ENCODE measurements at regions not wholly inside any gene's neighbourhood (a gene's known extent, or its start where the extent isn't known, plus 50 kb on each side); places are given as distances from the start of the nearest gene placed in this dataset.

- TF ChIP-seq CTCF (IDR thresholded peaks at IDR 0.05 in 2 of 3, conservative IDR thresholded peaks at IDR 0.05 in 1 of 3; ENCODE audit: insufficient read depth in 2 of 3, low read depth in 1 of 3, low read length in 3 of 3) = no peak
- no peak for TF ChIP-seq POLR2A (conservative IDR thresholded peaks at IDR 0.05)
- TF ChIP-seq ARID3B (CRISPR knock-in tag; IDR thresholded peaks at IDR 0.05; ENCODE audit: borderline replicate concordance) = no peak
- no peak for TF ChIP-seq MCM3 (IDR thresholded peaks at IDR 0.05)
- TF ChIP-seq GABPB2 (CRISPR knock-in tag; conservative IDR thresholded peaks at IDR 0.05) = no peak
- no peak for TF ChIP-seq SRSF3 (IDR thresholded peaks at IDR 0.05; ENCODE audit: insufficient read depth, low read length)
- TF ChIP-seq RBFOX2 (IDR thresholded peaks at IDR 0.05; ENCODE audit: low read depth, low read length) = no peak
- TF ChIP-seq ELF4 (CRISPR knock-in tag; IDR thresholded peaks at IDR 0.05) = no peak
- no peak for TF ChIP-seq ZFX (CRISPR knock-in tag; IDR thresholded peaks at IDR 0.05)
- TF ChIP-seq ARNT (IDR thresholded peaks at IDR 0.05) = no peak
Measured at GRCh38 chr12:124233041-124233796, 61.7 kb upstream of the RFLNA start.
